SK-N-SH (cell line): ENCODE measurements at regions not wholly inside any gene's neighbourhood (a gene's known extent, or its start where the extent isn't known, plus 50 kb on each side); places are given as distances from the start of the nearest gene placed in this dataset.

Source experiments
- CTCF ChIA-PET: fragments of 300-600, 350-600 bp; formaldehyde crosslinking; extraction: SDS; loops from one replicate; lab custom pipeline; 2021; lab: Yijun Ruan, JAX
- POLR2A ChIA-PET: fragments of 350-600 bp; sonication (Branson Sonifier 250); formaldehyde crosslinking; extraction: SDS; loops from one replicate; lab custom pipeline; 2020; ENCODE audit warnings: antibody characterized with exemption, inconsistent platforms; lab: Yijun Ruan, JAX
- DNase-seq: peaks from one replicate; pipeline ENCODE4 v3.0.0; 2012
- H2AFZ ChIP-seq: fragments of 200-600 bp; sonication (generic); 2 replicates; pipeline ENCODE4 v1.8.1; 2016; ENCODE audit warnings: antibody characterized with exemption, mild to moderate bottlenecking, low read depth
- H3F3A ChIP-seq: fragments of 200-600 bp; sonication (generic); replicated peaks from 2 replicates; pipeline ENCODE3; 2016; ENCODE audit warnings: antibody characterized with exemption, mild to moderate bottlenecking; ENCODE audit not compliant: insufficient read depth
- H3K27ac ChIP-seq, 2 experiments: fragments of 200-500 bp in 1 of 2; fragments of 200-600 bp in 1 of 2; sonication (Bioruptor generic) in 1 of 2; sonication (generic), shearing (Covaris generic) in 1 of 2; 2 replicates each; pipeline versions ENCODE4 v1.5.1 to v1.6.1; 2014 to 2016; ENCODE audit warnings: low read depth in 2 of 2, inconsistent platforms in 1 of 2, low read length in 1 of 2, mild to moderate bottlenecking in 1 of 2, mixed read lengths in 1 of 2
- H3K27me3 ChIP-seq: fragments of 200-600 bp; sonication (generic), shearing (Covaris generic); 2 replicates; pipeline ENCODE4 v1.6.1; 2016; ENCODE audit warnings: mixed run types; ENCODE audit not compliant: insufficient read depth
- H3K36me3 ChIP-seq, 2 experiments: fragments of 200-500 bp in 1 of 2; fragments of 200-600 bp in 1 of 2; sonication (Bioruptor generic) in 1 of 2; sonication (generic) in 1 of 2; replicated peaks in 1 of 2; 2 replicates each; pipeline versions ENCODE3 to v1.5.1; 2014 to 2016; ENCODE audit warnings: low read length in 1 of 2, mild to moderate bottlenecking in 1 of 2; ENCODE audit not compliant: insufficient read depth in 2 of 2, control insufficient read depth in 1 of 2
- H3K4me1 ChIP-seq, 2 experiments: fragments of 200-500 bp in 1 of 2; fragments of 200-600 bp in 1 of 2; sonication (Bioruptor generic) in 1 of 2; sonication (generic), shearing (Covaris generic) in 1 of 2; 2 replicates each; pipeline versions ENCODE4 v1.5.1 to v1.6.1; 2014 to 2016; ENCODE audit warnings: low read depth in 1 of 2, low read length in 1 of 2, mixed run types in 1 of 2; ENCODE audit not compliant: insufficient read depth in 2 of 2, control insufficient read depth in 1 of 2
- H3K4me2 ChIP-seq: fragments of 200-600 bp; sonication (generic), shearing (Covaris generic); 2 replicates; pipeline ENCODE4 v1.6.1; 2017; ENCODE audit warnings: mixed run types
- H3K4me3 ChIP-seq, 2 experiments: fragments of 200-500 bp in 1 of 2; fragments of 200-600 bp in 1 of 2; sonication (Bioruptor generic) in 1 of 2; sonication (generic), shearing (Covaris generic) in 1 of 2; 2 replicates each; pipeline versions ENCODE4 v1.5.1 to v1.8.1; 2014 to 2016; ENCODE audit warnings: low read depth in 2 of 2, inconsistent platforms in 1 of 2, low read length in 1 of 2, mild to moderate bottlenecking in 1 of 2, mixed read lengths in 1 of 2, moderate library complexity in 1 of 2
- H3K79me2 ChIP-seq: fragments of 200-600 bp; sonication (generic); 2 replicates; pipeline ENCODE4 v1.8.1; 2017; ENCODE audit warnings: mild to moderate bottlenecking; ENCODE audit not compliant: insufficient read depth
- H3K9ac ChIP-seq: fragments of 200-600 bp; sonication (generic); 2 replicates; pipeline ENCODE4 v1.6.1; 2017; ENCODE audit warnings: mixed run types
- H3K9me2 ChIP-seq: fragments of 200-600 bp; sonication (generic); 2 replicates; pipeline ENCODE4 v1.6.1; 2017; ENCODE audit warnings: mixed run types
- H3K9me3 ChIP-seq: fragments of 200-600 bp; sonication (generic); 2 replicates; pipeline ENCODE4 v1.6.1; 2017; ENCODE audit warnings: mixed run types, mild to moderate bottlenecking, moderate library complexity
- H4K20me1 ChIP-seq: fragments of 200-600 bp; sonication (generic); 2 replicates; pipeline ENCODE4 v1.6.1; 2017; ENCODE audit warnings: mild to moderate bottlenecking, mixed run types; ENCODE audit not compliant: insufficient read depth
- ELF1 ChIP-seq: IDR thresholded peaks from 2 replicates; pipeline ENCODE4 v1.4.0; 2012
- EP300 ChIP-seq, 2 experiments: IDR thresholded peaks; 2 replicates each; pipeline versions ENCODE4 v1.4.0 to v1.6.1; 2012; ENCODE audit warnings: borderline replicate concordance in 1 of 2, low read depth in 1 of 2, low read length in 1 of 2
- EZH2phosphoT487 ChIP-seq: fragments of 200-600 bp; sonication (generic); IDR thresholded peaks from 2 replicates; pipeline ENCODE4 v1.6.1; 2017; ENCODE audit warnings: low read depth, mixed run types, mild to moderate bottlenecking, antibody characterized with exemption, moderate library complexity, borderline replicate concordance
- FOXJ3 ChIP-seq: sonication (generic); formaldehyde crosslinking; IDR thresholded peaks from 2 replicates; pipeline ENCODE4 v1.5.1; 2020; ENCODE audit warnings: mild to moderate bottlenecking, missing genetic modification reagents
- IRF3 ChIP-seq: fragments of 150-350 bp; IDR thresholded peaks from 2 replicates; pipeline ENCODE4 v1.6.1; 2016; ENCODE audit warnings: mild to moderate bottlenecking, low read depth, low read length
- JUND ChIP-seq: IDR thresholded peaks from 2 replicates; pipeline ENCODE4 v1.4.0; 2012
- MXI1 ChIP-seq: IDR thresholded peaks from 2 replicates; pipeline ENCODE4 v1.6.1; 2012; ENCODE audit warnings: mild to moderate bottlenecking, low read depth, low read length, improper control_type of control experiment
- NFIC ChIP-seq: IDR thresholded peaks from 2 replicates; pipeline ENCODE4 v1.4.0; 2012; ENCODE audit warnings: borderline replicate concordance
- REST ChIP-seq: IDR thresholded peaks from 2 replicates; pipeline ENCODE4 v1.6.1; 2012; ENCODE audit warnings: mild to moderate bottlenecking, low read depth, low read length, moderate library complexity
- RXRA ChIP-seq: IDR thresholded peaks from 2 replicates; pipeline ENCODE4 v1.4.0; 2012; ENCODE audit warnings: low read depth, mild to moderate bottlenecking, borderline replicate concordance
- SIN3A ChIP-seq: IDR thresholded peaks from 2 replicates; pipeline ENCODE4 v1.6.1; 2012; ENCODE audit warnings: low read depth, mild to moderate bottlenecking, low read length, moderate library complexity, borderline replicate concordance
- SMC3 ChIP-seq: IDR thresholded peaks from 2 replicates; pipeline ENCODE4 v1.6.1; 2012; ENCODE audit warnings: low read depth, low read length, improper control_type of control experiment
- TAF1 ChIP-seq: IDR thresholded peaks from 2 replicates; pipeline ENCODE4 v1.6.1; 2012; ENCODE audit warnings: low read depth, mild to moderate bottlenecking, low read length, moderate library complexity, borderline replicate concordance
- TCF12 ChIP-seq: IDR thresholded peaks from 2 replicates; pipeline ENCODE4 v1.4.0; 2012
- USF2 ChIP-seq: fragments of 150-350 bp; IDR thresholded peaks from 2 replicates; pipeline ENCODE4 v1.6.1; 2017; ENCODE audit warnings: antibody characterized with exemption, low read length, low read depth, borderline replicate concordance
- YY1 ChIP-seq: IDR thresholded peaks from 2 replicates; pipeline ENCODE4 v1.4.0; 2012; ENCODE audit warnings: low read depth, mild to moderate bottlenecking

- H3K9ac ChIP-seq = no peak overlapping the region
- no peak for DNase-seq
- no peaks in the 10 kb centered on the region for H3K79me2 ChIP-seq
- no peak overlapping the region for H3K4me3 ChIP-seq
- no peaks in the 10 kb centered on the region for H4K20me1 ChIP-seq
- no peaks in the 10 kb centered on the region for H3K4me1 ChIP-seq
- H3K36me3 ChIP-seq = no peaks in the 10 kb centered on the region
- no peaks in the 10 kb centered on the region for H3K27me3 ChIP-seq
- H3K9me2 ChIP-seq = no peaks in the 10 kb centered on the region
- no peaks in the 10 kb centered on the region for H3F3A ChIP-seq
- CTCF ChIA-PET = no interaction called here
- POLR2A ChIA-PET = no interaction called here
- H2AFZ ChIP-seq = no peak overlapping the region
- H3K4me2 ChIP-seq = no peak overlapping the region
- TF ChIP-seq EP300 (IDR thresholded peaks at IDR 0.05; ENCODE audit: borderline replicate concordance in 1 of 2, low read depth in 1 of 2, low read length in 1 of 2) = no peak
- no peak for TF ChIP-seq REST
- no peak for TF ChIP-seq YY1
- no peak for TF ChIP-seq MXI1
- no peak for TF ChIP-seq EZH2phosphoT487
- no peak for TF ChIP-seq TAF1
- no peak for TF ChIP-seq SMC3
- no peak for TF ChIP-seq USF2
- no peak for TF ChIP-seq ELF1
- no peak for TF ChIP-seq NFIC
- no peaks in the 10 kb centered on the region for H3K9me3 ChIP-seq
- H3K27ac ChIP-seq = no peak overlapping the region
These were observed 79.6 kb downstream of the DIPK2A start for GRCh38 chr3:144051211-144051610.

GRCh38 chr3:144052275-144052674 is 80.7 kb downstream of the DIPK2A start:
- H3K36me3 ChIP-seq = no peaks in the 10 kb centered on the region
- H3K4me3 ChIP-seq = no peak overlapping the region
- no peak overlapping the region for H3K9ac ChIP-seq
- H4K20me1 ChIP-seq = no peaks in the 10 kb centered on the region
- H3K4me1 ChIP-seq = no peaks in the 10 kb centered on the region
- H3K4me2 ChIP-seq = no peak overlapping the region
- H2AFZ ChIP-seq = no peak overlapping the region
- CTCF ChIA-PET = no interaction called here
- H3K9me3 ChIP-seq = no peaks in the 10 kb centered on the region
- no peaks in the 10 kb centered on the region for H3F3A ChIP-seq
- no peak for DNase-seq
- H3K27ac ChIP-seq = no peak overlapping the region
- H3K9me2 ChIP-seq = no peaks in the 10 kb centered on the region
- TF ChIP-seq FOXJ3 (CRISPR knock-in tag) (no peak), SIN3A (no peak), RXRA (no peak), REST (no peak), YY1 (no peak), JUND (no peak), NFIC (no peak), IRF3 (no peak), TCF12 (no peak)
- H3K27me3 ChIP-seq = no peaks in the 10 kb centered on the region
- POLR2A ChIA-PET = no interaction called here
- no peaks in the 10 kb centered on the region for H3K79me2 ChIP-seq
